Tibial nerve (tissue), 4 donors: ENCODE measurements at regions not wholly inside any gene's neighbourhood (a gene's known extent, or its start where the extent isn't known, plus 50 kb on each side); places are given as distances from the start of the nearest gene placed in this dataset.

Experiments
- CTCF ChIP-seq, 5 experiments: fragments of 200-600 bp in 3 of 5; fragments of 450-650 bp in 2 of 5; sonication (generic) in 3 of 5; IDR thresholded peaks; one replicate each; pipeline ENCODE4 v1.5.1; 2016 to 2019; ENCODE audit warnings: antibody characterized with exemption in 5 of 5, mild to moderate bottlenecking in 3 of 5, moderate library complexity in 2 of 5
- EP300 ChIP-seq, 2 donors: sonication (generic); formaldehyde crosslinking; IDR thresholded peaks; one replicate each; pipeline ENCODE4 v1.6.1; 2017; ENCODE audit warnings: antibody characterized with exemption in 2 of 2, mild to moderate bottlenecking in 1 of 2

DNA sequence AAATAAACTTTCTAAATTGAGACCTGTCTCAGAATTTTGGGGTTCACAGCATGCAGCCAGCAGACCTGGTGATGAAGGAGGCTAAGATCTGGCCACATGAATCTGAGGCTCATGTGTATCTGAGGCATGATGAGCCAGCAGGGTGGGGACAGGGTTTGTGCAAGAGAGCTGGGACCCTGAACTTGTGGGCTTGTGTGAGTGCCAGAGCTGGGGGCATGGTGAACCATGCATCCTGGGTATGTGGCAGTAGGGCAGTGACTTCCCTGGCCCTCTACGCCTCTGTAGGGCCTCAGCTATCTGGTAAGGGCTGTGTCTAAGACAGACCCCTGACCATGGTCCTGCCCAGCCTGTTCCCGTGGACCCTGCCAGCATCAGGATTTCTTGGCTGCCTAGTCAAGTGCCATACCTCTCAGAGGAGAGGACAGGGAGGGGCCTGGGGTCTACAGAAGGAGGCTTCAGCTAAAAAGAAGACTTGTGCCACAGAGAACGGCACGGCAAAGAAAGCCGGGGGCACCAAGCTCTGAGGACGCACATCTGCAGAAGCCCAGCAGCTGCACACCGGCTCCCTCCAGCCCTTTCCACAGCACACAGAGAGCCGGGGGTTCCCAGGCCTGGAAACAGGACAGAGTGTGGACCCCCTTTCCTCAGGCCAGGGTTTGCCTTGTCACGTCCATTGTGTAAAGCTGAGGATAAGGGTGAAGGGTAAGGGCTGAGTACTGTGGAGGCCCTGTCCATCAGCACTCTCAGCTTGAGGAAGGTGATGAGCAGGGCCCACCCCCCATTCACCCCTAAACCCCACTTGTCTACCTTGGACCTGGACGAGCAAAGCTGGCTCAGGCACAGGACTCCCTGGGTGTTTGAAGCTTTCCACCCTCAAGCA is 130.1 kb downstream of the MRPL36 start:
- no peak for TF ChIP-seq CTCF (IDR thresholded peaks at IDR 0.05)
- no peak for TF ChIP-seq EP300 (IDR thresholded peaks at IDR 0.05)
